ENCODE measurements at regions not wholly inside any gene's neighbourhood (a gene's known extent, or its start where the extent isn't known, plus 50 kb on each side); places are given as distances from the start of the nearest gene placed in this dataset.

DNA sequence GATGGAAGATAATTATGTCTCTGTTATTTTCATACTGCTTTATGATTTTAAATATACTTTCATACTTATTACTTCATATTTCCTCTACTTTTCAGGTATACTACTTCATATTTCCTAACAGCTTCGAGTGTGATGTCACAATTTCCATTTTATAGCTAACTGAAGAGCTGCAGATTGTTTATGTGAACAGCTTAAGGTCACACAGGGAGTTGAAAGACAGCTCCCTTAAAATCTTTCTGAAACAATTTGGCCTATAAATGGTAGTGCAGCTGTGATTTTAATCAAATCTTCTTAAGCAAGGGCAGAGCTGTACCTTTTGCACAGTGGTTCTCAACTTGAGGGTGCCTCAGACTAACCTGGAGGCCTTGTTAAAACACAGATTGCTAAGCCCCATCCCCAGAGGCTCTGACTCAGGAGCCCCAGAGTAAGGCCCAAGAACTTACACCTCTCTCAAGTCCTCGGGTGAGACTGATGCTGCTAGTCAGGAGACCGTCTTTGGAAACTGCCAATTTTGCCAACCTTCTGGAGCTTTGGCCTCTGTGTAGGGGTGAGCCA lies 347.0 kb upstream of the HSF2 start:
- DNase-seq (ENCODE audit: low read depth, low spot score): no peak

DNA sequence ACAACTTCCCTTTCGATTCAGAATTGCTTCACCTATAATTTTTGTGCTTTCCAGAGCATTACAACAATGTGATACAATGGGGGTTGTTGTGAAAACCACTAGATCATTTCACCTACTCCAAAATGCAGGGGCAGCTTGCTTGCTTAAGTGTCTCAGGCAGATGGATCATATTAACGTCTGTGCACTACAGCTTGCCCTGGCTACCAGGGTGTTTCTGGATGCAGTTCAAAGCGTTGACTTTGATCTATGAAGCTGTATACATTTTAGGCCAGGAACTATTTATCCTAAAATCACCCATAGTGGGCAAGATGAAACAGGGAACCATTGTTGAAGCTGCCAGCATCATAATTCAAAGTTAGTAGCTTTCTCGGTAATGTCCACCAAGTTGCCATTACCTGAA lies 339.5 kb upstream of the HSF2 start:
- no peak for DNase-seq (ENCODE audit: low read depth, low spot score)

DNA sequence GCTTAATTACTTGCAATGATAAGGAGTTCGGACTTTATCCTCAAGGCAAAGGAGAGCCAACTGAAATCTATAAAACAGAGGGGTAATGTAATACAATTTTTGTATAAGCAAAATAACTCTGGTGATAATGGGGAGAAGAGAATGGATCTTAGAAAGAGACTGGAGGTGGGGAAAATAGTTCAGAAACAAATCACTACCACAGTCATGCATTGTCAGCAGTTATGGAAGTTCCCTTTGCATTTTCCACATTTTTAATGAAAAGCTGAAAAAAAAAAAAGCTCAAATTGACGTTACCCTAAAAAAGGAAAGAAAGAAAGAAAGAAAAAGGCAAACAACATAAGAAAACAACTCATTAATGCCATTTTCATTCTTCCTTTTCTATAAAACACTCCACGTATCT lies 337.6 kb upstream of the HSF2 start:
- no peak for DNase-seq (ENCODE audit: low read depth, low spot score)

DNA sequence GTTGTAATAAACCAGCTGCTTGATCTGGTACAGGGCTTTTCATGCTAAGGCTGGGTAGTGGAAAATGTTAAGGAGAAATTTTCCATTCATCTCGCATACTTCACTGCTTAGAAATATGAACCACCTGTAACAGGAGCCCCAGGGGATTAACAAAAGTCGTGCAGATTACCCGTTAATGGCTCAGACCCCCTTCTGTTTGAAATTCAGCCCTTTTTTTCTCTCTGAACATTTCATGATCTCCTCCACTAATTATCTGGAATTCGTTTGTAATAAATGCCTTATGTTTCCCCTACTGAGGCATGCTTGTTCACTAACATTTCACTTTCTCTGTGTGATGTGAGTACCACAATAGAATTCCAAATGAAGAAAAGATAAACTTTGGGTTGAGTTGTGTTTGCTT lies 336.4 kb upstream of the HSF2 start:
- no peak for DNase-seq (ENCODE audit: low read depth, low spot score)

GRCh38 chr6:122063761-122064160 lies 335.7 kb upstream of the HSF2 start:
- no peak for DNase-seq (ENCODE audit: low read depth, low spot score)

DNA sequence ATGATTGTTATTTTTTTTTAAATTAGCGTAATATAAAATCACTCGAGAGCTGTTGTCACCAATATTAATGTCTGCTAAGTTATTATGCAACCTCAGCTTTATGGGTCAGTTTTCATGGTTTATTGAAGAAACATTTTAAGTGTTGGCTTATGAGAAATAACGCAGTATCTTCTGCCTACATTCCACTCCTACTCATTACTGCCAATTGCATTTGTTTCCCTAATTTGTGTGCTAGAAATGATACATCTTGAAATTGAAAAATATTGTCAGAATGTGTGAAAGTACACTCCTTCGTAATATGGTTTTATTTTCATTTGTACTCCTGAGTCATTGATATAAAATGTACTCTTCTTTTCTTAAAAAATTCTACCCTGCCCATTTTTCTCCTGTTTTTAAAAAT lies 333.3 kb upstream of the HSF2 start:
- DNase-seq (ENCODE audit: low read depth, low spot score): no peak

- DNase-seq (ENCODE audit: low read depth, low spot score): no peak
These were observed 331.1 kb upstream of the HSF2 start for GRCh38 chr6:122068291-122068769.

- no peak for DNase-seq (ENCODE audit: low read depth, low spot score)
These were observed 329.5 kb upstream of the HSF2 start for GRCh38 chr6:122069932-122070331.

- no peak for DNase-seq (ENCODE audit: low read depth, low spot score)
These were observed 327.3 kb upstream of the HSF2 start for GRCh38 chr6:122072014-122072647.

- DNase-seq (ENCODE audit: low read depth, low spot score): no peak
These were observed 324.2 kb upstream of the HSF2 start for GRCh38 chr6:122075084-122075838.

- no peak for DNase-seq (ENCODE audit: low read depth, low spot score)
These were observed 323.5 kb upstream of the HSF2 start for GRCh38 chr6:122075917-122076316.

- no peak for DNase-seq (ENCODE audit: low read depth, low spot score)
These were observed 321.8 kb upstream of the HSF2 start for GRCh38 chr6:122077603-122078002.

GRCh38 chr6:122078481-122078880 lies 321.0 kb upstream of the HSF2 start:
- DNase-seq (ENCODE audit: low read depth, low spot score): no peak

GRCh38 chr6:122079916-122080315 lies 319.5 kb upstream of the HSF2 start:
- DNase-seq (ENCODE audit: low read depth, low spot score): peak; percentile 34

DNA sequence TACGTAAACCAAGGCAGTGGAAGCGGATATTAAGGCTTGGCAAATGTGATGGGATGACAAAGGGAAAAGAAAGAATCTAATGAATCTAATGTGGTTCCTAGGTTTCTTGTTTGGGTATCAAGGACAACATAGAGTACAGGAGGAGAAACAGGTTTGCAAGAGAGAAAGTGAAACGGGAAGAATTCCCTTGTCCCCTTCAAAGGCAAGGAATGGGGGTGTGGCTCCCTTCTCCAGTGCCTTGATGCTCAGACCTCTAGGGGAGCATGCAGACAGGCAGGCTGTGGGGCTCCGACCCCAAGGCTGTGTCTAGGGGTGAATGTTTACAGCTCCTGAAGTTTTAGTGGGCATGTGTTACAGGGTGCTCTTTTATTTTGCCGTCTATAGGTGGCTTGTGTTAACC lies 317.5 kb upstream of the HSF2 start:
- no peak for DNase-seq (ENCODE audit: low read depth, low spot score)

DNA sequence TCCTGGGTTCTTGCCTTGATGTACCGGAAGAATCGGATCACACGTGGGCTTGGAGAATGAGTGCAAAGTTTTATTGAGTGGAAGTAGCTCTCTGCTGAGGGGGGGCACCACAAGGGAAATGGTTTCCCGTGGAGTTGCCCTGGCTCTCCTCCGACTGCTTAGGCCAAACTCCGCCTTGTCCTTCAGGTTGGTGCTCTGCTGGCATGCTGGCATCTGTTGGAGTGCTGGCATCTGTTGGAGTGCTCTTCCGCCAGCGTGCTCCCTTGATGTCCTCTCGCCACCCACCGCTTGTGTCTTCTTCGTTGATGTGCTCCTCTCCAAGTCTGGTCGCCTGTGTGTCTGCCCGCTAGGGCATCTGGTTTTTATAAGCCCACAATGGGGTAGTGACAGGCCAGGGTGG lies 317.1 kb upstream of the HSF2 start:
- no peak for DNase-seq (ENCODE audit: low read depth, low spot score)

DNA sequence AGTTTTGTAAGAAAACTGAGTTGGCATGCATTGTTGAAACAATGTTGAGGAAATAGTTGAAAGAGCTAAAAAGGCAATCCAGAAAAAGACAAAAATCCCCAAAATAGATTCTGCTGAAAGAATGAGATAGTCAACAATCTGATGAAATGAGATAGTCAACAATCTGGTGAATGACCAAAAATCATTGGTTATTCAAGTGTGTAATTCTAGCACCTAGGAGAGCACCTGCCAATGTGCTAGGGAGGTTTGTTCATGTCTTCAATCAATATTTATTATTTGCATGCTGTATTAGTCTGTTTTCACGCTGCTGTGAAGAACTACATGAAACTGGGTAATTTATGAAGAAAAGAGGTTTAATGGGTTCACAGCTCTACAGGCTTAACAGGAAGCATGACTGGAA lies 307.1 kb upstream of the HSF2 start:
- no peak for DNase-seq (ENCODE audit: low read depth, low spot score)

DNA sequence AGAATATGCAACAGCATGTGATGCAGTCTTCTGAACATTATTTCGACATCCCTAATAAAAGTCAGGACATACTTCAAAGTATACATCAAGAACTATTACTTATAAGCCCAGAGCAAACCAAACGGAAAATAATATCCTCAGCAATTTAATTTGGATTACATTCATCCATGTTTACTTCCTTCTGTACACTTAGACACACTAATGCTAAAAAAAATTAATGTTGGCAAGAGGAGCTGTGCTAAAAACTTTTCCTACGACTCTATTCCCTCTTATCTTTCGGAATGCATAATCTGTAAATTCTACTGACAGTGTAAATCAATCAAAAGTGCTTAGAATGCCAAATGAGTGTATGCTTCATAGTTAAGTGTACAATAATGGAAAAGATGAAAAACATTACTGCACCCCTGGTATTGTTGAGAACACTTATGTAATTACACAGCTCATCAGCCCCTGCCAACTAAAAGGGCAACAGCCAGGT lies 301.2 kb upstream of the HSF2 start:
- DNase-seq (ENCODE audit: low read depth, low spot score): no peak

- DNase-seq (ENCODE audit: low read depth, low spot score): no peak
These were observed 297.4 kb upstream of the HSF2 start for GRCh38 chr6:122102026-122102425.

DNA sequence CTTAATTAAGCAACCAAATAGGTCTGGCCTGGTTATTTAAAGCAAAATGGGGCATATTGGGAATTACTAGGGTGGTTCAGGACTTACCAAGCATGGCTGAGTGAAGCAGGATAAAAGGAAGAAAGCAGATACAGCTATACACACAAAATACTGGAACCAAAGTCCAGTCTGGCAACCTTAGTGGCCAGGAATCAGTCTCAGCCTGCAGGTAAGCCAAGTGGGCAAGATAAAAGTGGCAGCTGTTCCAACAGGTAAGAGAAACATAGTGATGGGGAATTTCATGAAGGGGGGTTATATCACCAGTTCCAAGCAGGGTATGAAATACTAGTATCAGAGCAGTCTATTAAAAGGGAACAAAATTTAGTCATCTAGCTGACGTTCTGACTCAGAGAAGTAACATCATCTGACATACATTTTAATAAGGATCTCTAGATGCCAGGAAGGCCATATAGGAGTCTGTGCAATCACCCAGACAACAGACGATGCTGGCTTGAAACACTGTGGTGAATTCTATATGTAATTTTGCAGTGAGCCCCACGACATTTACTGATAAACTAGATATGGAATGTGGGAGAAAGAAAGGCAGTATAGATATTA lies 292.1 kb upstream of the HSF2 start:
- no peak for DNase-seq (ENCODE audit: low read depth, low spot score)

DNA sequence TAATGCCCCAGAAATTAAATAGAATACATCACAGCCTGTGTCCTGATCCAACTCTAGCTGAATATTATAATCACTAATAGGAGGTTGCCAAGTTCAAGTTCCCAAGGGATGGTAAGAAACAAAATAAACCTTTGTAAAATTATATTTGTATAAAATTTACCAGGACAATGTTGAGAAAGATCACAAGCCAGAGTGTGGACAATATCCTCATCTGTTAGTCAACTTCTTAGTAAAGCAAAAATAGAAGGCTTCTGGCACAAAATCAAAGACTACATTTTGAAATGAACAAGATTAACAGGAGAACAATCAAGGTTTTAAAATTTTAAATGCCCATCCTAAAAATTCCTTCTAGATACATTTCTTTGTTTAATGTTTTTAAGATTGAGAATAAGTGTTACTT lies 290.4 kb upstream of the HSF2 start:
- no peak for DNase-seq (ENCODE audit: low read depth, low spot score)

DNA sequence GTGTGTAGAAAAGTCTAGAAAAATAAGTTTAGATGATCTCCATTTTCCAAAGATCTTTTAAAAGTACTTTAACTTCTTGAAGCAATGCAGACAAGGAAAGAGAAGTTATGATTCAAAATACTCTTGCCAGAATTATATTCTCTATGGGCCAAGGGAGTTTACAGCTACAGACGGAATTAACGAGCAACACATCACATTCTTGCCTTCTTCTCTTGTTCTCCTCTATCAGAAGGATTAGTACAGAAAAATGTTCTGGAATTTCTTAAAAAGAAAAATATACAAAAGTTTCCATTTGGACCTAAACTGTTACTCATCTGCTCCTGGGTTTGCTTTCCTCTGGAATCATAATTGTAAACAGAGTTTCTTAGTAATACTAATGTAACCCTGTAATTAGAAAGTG lies 284.7 kb upstream of the HSF2 start:
- DNase-seq (ENCODE audit: low read depth, low spot score): no peak

All from brain pericyte (primary cell).